GM12878 (cell line): ENCODE measurements at regions not wholly inside any gene's neighbourhood (a gene's known extent, or its start where the extent isn't known, plus 50 kb on each side); places are given as distances from the start of the nearest gene placed in this dataset.

ENCODE experiments used
- ATAC-seq: fragments of 200-7000 bp; cut with Tn5 transposase; 3 replicates; pipeline ENCODE4 v1.9.1; 2020; ENCODE audit warnings: mild to moderate bottlenecking, moderate library complexity
- BruUV-seq: library from RNA; stranded (reverse); fragments of 400-500 nt; replicated peaks from 2 replicates; lab custom pipeline; 2021; lab: Mats Ljungman, UMichigan
- CTCF ChIA-PET: fragments of 300-600 bp; sonication (Branson Sonifier 250); formaldehyde crosslinking; extraction: SDS; loops from one replicate; lab custom pipeline; 2021; ENCODE audit warnings: inconsistent platforms; lab: Yijun Ruan, JAX
- POLR2A ChIA-PET: fragments of 350-600 bp; formaldehyde crosslinking; extraction: SDS; loops from one replicate; lab custom pipeline; 2021; ENCODE audit warnings: inconsistent platforms; lab: Charles Lee
- RAD21 ChIA-PET: fragments of 300-600 bp; sonication (Branson Sonifier 250); formaldehyde crosslinking; loops from one replicate; lab custom pipeline; 2023; ENCODE audit warnings: antibody characterized with exemption; ENCODE audit not compliant: unreplicated experiment; lab: Charles Lee
- SMC1A ChIA-PET: fragments of 300-600 bp; sonication (Branson Sonifier 250); formaldehyde crosslinking; loops from one replicate; lab custom pipeline; 2023; ENCODE audit not compliant: unreplicated experiment, uncharacterized antibody; lab: Charles Lee
- DNase-seq: peaks from one replicate; pipeline ENCODE4 v3.0.0-alpha.2; 2011; ENCODE audit warnings: low read depth, low spot score
- FAIRE-seq: peaks from 3 replicates; lab custom pipeline; 2011; peaks lifted over from hg19 to GRCh38; lab: Jason Lieb, UNC
- H2AFZ ChIP-seq: 2 replicates; pipeline ENCODE4 v1.6.0; 2011; ENCODE audit warnings: low read depth, low read length, control low read depth; ENCODE audit not compliant: control insufficient read depth
- H3K27ac ChIP-seq: 2 replicates; pipeline ENCODE4 v1.5.1; 2011; ENCODE audit warnings: control low read depth; ENCODE audit not compliant: control insufficient read depth, insufficient read depth
- H3K27me3 ChIP-seq, 2 experiments: replicated peaks in 1 of 2; 2 replicates each; pipeline versions ENCODE4 v1.6.0 to v1.6.1; 2011; ENCODE audit warnings: low read length in 1 of 2; ENCODE audit not compliant: control insufficient read depth in 2 of 2, insufficient read depth in 2 of 2
- H3K36me3 ChIP-seq, 2 experiments: 2 replicates each; pipeline ENCODE4 v1.5.1; 2011; ENCODE audit warnings: low read length in 1 of 2; ENCODE audit not compliant: control insufficient read depth in 2 of 2, insufficient read depth in 2 of 2
- H3K4me1 ChIP-seq: 2 replicates; pipeline ENCODE4 v1.6.1; 2011; ENCODE audit warnings: mild to moderate bottlenecking, low read length, moderate library complexity, mixed read lengths; ENCODE audit not compliant: control insufficient read depth, insufficient read depth
- H3K4me2 ChIP-seq: 2 replicates; pipeline ENCODE4 v1.6.0; 2011; ENCODE audit warnings: control low read depth; ENCODE audit not compliant: control insufficient read depth, insufficient read depth
- H3K4me3 ChIP-seq: fragments of 200-600 bp; sonication (generic); 2 replicates; pipeline ENCODE4 v1.5.1; 2016
- H3K79me2 ChIP-seq: 2 replicates; pipeline ENCODE4 v1.6.0; 2011; ENCODE audit warnings: low read length; ENCODE audit not compliant: control insufficient read depth, insufficient read depth
- H3K9ac ChIP-seq: 2 replicates; pipeline ENCODE4 v1.8.0; 2011; ENCODE audit warnings: low read length, control low read depth, mixed read lengths; ENCODE audit not compliant: control insufficient read depth, insufficient read depth
- H3K9me3 ChIP-seq: replicated peaks from 3 replicates; pipeline ENCODE4 v1.5.1; 2011; ENCODE audit warnings: mild to moderate bottlenecking, low read length; ENCODE audit not compliant: control insufficient read depth, insufficient read depth
- H4K20me1 ChIP-seq: 2 replicates; pipeline ENCODE4 v1.6.0; 2011; ENCODE audit not compliant: control insufficient read depth, insufficient read depth
- BHLHE40 ChIP-seq, 2 experiments: fragments of 450-650 bp in 1 of 2; IDR thresholded peaks; 2 replicates each; pipeline ENCODE4 v1.6.1; 2011 to 2017; ENCODE audit warnings: low read depth in 2 of 2, borderline replicate concordance in 1 of 2, improper control_type of control experiment in 1 of 2, low read length in 1 of 2, mild to moderate bottlenecking in 1 of 2
- CHD1 ChIP-seq: IDR thresholded peaks from 2 replicates; pipeline ENCODE4 v1.6.1; 2012; ENCODE audit warnings: low read depth, low read length, improper control_type of control experiment
- FOXM1 ChIP-seq: IDR thresholded peaks from 2 replicates; pipeline ENCODE4 v1.6.1; 2012; ENCODE audit warnings: low read depth, mild to moderate bottlenecking, inconsistent platforms, low read length, moderate library complexity
- NRF1 ChIP-seq: conservative IDR thresholded peaks from 2 replicates; pipeline ENCODE4 v1.6.1; 2011; ENCODE audit warnings: mild to moderate bottlenecking, low read depth, low read length, improper control_type of control experiment
- POLR2A ChIP-seq: IDR thresholded peaks from 2 replicates; pipeline ENCODE4 v1.6.1; 2011; ENCODE audit warnings: low read depth, mild to moderate bottlenecking, low read length
- STAT3 ChIP-seq: IDR thresholded peaks from 2 replicates; pipeline ENCODE4 v1.6.1; 2011; ENCODE audit warnings: low read depth, low read length, improper control_type of control experiment
- TCF3 ChIP-seq: IDR thresholded peaks from 2 replicates; pipeline ENCODE4 v1.6.1; 2012; ENCODE audit warnings: low read depth, mild to moderate bottlenecking, low read length, borderline replicate concordance; ENCODE audit not compliant: insufficient read depth
- ZSCAN29 ChIP-seq: fragments of 450-650 bp; IDR thresholded peaks from 2 replicates; pipeline ENCODE4 v1.6.1; 2017; ENCODE audit warnings: mild to moderate bottlenecking, moderate library complexity
- WGBS: methylation state at CpG from one replicate; pipeline ENCODE4 v1.1.6; 2016; ENCODE audit warnings: low lambda C conversion rate; ENCODE audit not compliant: insufficient replicate concordance, insufficient coverage; ENCODE audit errors: missing lambda C conversion rate; 5-methylcytosine and 5-hydroxymethylcytosine counted together
- in situ Hi-C: fragments of 300-500 bp; cut with MboI; formaldehyde crosslinking; loops from 9 replicates; pipeline ENCODE4 v1.14.3; 2018; ENCODE audit warnings: mixed read lengths
- intact Hi-C: fragments of 100-400 bp; cut with micrococcal nuclease; formaldehyde crosslinking; loops from one replicate; pipeline ENCODE4 v1.14.2; 2022; ENCODE audit not compliant: unreplicated experiment
- TF ChIP-seq, protein P1 (sequence below): fragments of 450-650 bp; formaldehyde crosslinking; IDR thresholded peaks from 2 replicates; pipeline ENCODE4 v1.4.0; 2020; ENCODE audit warnings: mild to moderate bottlenecking, moderate library complexity
- TF ChIP-seq, protein P2 (sequence below): fragments of 150-350 bp; IDR thresholded peaks from 2 replicates; pipeline ENCODE4 v1.6.1; 2016; ENCODE audit warnings: low read depth, low read length

DNA sequence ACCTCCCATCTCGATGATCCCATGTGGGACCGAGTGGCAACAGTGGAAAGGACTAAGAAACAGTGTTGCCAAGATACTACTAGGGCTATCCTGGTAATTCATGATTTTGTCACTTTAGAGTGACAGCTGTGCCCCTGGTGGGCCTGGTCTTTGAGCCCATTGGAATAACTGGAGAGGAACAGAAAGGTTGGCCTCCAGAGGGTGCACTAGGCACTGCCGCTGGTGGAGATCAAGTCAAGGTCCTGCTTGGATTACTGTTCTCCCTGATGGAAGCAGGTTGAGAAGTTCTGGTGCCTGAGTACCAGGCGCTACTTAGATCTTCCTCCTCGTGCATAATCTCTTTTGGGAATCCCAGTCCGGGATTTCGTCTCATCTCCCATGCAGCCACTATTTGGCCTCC is 129.6 kb downstream of the SEC61B start:
- Histone ChIP-seq H3K79me2 (no peaks in the 10 kb centered on the region), H3K4me2 (no peak overlapping the region), H2AFZ (no peak overlapping the region), H3K27me3 (no peaks in the 10 kb centered on the region), H3K4me1 (no peaks in the 10 kb centered on the region), H3K4me3 (no peak overlapping the region), H4K20me1 (no peaks in the 10 kb centered on the region), H3K27ac (no peak overlapping the region), H3K9me3 (no peaks in the 10 kb centered on the region; the same call in 1 of the 3 replicates), H3K36me3 (no peaks in the 10 kb centered on the region), H3K9ac (no peak overlapping the region)
- ChIA-PET SMC1A (interaction anchor here (1.2 to 2.0 kb wide), 3 partner anchors 9 to 251 kb away, joined by 3 to 5 read pairs (median 3); no protein-coding TSS in a partner anchor), POLR2A (no interaction called here), CTCF (interaction anchor here (1.6 kb wide), 1 partner anchor 120 kb away, joined by 3 read pairs; no protein-coding TSS in a partner anchor), RAD21 (no interaction called here)
- ATAC-seq (no peak), DNase-seq (no peak), FAIRE-seq (no peak)
- intact Hi-C loops: no loop called here
- in situ Hi-C loops: no loop called here
- BruUV-seq: no TSS peak
- WGBS: 55% methylated on average over 7 of the region's 7 CpGs
- no peak for TF ChIP-seq FOXM1
- TF ChIP-seq, protein P1, sequence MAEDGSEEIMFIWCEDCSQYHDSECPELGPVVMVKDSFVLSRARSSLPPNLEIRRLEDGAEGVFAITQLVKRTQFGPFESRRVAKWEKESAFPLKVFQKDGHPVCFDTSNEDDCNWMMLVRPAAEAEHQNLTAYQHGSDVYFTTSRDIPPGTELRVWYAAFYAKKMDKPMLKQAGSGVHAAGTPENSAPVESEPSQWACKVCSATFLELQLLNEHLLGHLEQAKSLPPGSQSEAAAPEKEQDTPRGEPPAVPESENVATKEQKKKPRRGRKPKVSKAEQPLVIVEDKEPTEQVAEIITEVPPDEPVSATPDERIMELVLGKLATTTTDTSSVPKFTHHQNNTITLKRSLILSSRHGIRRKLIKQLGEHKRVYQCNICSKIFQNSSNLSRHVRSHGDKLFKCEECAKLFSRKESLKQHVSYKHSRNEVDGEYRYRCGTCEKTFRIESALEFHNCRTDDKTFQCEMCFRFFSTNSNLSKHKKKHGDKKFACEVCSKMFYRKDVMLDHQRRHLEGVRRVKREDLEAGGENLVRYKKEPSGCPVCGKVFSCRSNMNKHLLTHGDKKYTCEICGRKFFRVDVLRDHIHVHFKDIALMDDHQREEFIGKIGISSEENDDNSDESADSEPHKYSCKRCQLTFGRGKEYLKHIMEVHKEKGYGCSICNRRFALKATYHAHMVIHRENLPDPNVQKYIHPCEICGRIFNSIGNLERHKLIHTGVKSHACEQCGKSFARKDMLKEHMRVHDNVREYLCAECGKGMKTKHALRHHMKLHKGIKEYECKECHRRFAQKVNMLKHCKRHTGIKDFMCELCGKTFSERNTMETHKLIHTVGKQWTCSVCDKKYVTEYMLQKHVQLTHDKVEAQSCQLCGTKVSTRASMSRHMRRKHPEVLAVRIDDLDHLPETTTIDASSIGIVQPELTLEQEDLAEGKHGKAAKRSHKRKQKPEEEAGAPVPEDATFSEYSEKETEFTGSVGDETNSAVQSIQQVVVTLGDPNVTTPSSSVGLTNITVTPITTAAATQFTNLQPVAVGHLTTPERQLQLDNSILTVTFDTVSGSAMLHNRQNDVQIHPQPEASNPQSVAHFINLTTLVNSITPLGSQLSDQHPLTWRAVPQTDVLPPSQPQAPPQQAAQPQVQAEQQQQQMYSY (CRISPR knock-in tag): no peak

DNA sequence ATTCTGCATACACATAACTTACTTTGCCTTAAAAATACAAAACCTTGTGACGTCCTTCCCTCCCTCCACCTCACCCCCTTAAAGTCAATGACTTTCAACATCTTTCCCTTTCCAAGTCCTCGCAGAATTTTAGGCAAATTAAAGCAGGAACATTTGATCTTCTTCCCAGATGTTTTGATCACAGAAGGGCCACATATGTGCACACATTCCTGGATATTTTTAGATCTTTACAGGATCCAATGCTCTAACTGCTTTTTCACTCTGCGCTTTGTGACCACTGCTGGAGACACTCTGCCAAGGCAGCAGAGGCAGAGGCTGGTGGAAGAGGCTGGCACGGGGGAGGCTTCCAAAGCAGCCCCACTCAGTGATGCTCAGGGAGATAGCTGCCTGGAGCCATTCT is 130.7 kb downstream of the SEC61B start:
- H3K4me3 ChIP-seq: no peak overlapping the region
- ChIA-PET POLR2A (no interaction called here), RAD21 (no interaction called here), CTCF (no interaction called here), SMC1A (no interaction called here)
- no peaks in the 10 kb centered on the region for H3K79me2 ChIP-seq
- no TSS peak for BruUV-seq
- no peaks in the 10 kb centered on the region for H3K27me3 ChIP-seq
- no peaks in the 10 kb centered on the region; the same call in 1 of the 3 replicates for H3K9me3 ChIP-seq
- intact Hi-C loops (no loop called here), in situ Hi-C loops (no loop called here)
- H3K4me2 ChIP-seq: no peak overlapping the region
- H3K4me1 ChIP-seq: no peaks in the 10 kb centered on the region
- H3K9ac ChIP-seq: no peak overlapping the region
- WGBS: 30% methylated on average over 4 of the region's 4 CpGs
- no peaks in the 10 kb centered on the region for H3K36me3 ChIP-seq
- no peaks in the 10 kb centered on the region for H4K20me1 ChIP-seq
- no peak for DNase-seq
- no peak for ATAC-seq
- H2AFZ ChIP-seq: no peak overlapping the region
- no peak overlapping the region for H3K27ac ChIP-seq
- FAIRE-seq: no peak
- no peak for TF ChIP-seq POLR2A
- no peak for TF ChIP-seq ZSCAN29
- no peak for TF ChIP-seq FOXM1
- TF ChIP-seq, protein P2, sequence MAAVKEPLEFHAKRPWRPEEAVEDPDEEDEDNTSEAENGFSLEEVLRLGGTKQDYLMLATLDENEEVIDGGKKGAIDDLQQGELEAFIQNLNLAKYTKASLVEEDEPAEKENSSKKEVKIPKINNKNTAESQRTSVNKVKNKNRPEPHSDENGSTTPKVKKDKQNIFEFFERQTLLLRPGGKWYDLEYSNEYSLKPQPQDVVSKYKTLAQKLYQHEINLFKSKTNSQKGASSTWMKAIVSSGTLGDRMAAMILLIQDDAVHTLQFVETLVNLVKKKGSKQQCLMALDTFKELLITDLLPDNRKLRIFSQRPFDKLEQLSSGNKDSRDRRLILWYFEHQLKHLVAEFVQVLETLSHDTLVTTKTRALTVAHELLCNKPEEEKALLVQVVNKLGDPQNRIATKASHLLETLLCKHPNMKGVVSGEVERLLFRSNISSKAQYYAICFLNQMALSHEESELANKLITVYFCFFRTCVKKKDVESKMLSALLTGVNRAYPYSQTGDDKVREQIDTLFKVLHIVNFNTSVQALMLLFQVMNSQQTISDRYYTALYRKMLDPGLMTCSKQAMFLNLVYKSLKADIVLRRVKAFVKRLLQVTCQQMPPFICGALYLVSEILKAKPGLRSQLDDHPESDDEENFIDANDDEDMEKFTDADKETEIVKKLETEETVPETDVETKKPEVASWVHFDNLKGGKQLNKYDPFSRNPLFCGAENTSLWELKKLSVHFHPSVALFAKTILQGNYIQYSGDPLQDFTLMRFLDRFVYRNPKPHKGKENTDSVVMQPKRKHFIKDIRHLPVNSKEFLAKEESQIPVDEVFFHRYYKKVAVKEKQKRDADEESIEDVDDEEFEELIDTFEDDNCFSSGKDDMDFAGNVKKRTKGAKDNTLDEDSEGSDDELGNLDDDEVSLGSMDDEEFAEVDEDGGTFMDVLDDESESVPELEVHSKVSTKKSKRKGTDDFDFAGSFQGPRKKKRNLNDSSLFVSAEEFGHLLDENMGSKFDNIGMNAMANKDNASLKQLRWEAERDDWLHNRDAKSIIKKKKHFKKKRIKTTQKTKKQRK: no peak
- no peak for TF ChIP-seq NRF1
- no peak for TF ChIP-seq TCF3
- no peak for TF ChIP-seq STAT3
- no peak for TF ChIP-seq CHD1
- no peak for TF ChIP-seq BHLHE40 (IDR thresholded peaks at IDR 0.05; ENCODE audit: borderline replicate concordance in 1 of 2, low read depth in 2 of 2, low read length in 1 of 2)
